ENCODE measurements at regions not wholly inside any gene's neighbourhood (a gene's known extent, or its start where the extent isn't known, plus 50 kb on each side); places are given as distances from the start of the nearest gene placed in this dataset.

DNA sequence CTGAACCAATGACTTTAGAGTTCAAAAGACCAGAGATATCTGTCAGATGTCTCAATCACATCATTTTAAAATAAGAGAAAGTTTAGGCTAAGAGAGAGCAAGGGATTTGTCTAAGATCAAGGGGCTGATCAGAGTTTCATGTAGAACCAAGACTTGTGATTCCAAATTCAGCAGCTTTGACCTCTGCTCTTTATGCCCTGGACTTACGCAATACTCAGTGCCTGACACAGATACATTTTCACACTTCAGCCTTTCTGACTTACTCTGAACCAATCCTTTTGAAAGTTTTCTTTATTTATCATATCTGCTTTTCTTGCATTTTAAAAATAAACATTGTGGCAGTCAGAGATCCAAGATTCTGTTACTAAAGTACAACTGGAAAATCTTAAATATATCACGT lies 428.0 kb downstream of the PLPP3 start:
- DNase-seq (ENCODE audit: low read depth) = no peak

DNA sequence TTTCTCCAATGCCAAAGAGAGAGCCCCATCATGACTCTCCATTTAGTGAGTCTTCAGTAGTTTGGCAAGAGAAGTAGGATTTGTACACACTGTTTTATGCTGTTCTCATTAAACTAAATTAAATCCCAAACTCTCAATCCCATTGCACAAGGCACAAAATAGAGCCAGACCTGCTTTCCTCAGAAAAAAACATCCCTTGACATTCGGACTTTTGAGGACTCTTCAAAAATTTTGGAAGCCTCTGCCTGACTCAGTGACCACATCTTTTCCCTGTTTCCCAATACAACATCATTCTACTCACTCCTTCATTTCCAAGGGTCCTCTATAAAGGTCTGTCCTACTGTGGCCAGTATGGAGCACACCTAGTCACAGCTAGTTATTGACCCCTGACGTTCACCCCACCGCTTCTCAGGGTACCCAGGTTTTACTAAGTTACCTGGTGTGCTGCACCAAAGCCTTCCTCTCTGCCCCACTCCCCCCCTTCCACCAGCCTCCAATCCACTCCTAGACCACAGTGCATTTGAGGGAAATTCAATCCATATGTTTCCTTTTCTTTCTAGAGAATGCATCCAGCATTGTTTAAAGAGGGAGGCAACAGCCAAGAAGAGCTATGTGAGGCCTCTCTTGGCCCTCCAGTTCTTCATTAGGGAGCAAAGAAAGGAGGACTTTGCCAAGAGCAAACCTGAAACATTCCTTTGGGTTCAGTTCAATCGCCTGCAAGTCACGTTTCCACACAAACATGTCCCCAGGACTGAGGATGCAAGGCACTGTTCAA lies 428.7 kb downstream of the PLPP3 start:
- DNase-seq (ENCODE audit: low read depth) = no peak

DNA sequence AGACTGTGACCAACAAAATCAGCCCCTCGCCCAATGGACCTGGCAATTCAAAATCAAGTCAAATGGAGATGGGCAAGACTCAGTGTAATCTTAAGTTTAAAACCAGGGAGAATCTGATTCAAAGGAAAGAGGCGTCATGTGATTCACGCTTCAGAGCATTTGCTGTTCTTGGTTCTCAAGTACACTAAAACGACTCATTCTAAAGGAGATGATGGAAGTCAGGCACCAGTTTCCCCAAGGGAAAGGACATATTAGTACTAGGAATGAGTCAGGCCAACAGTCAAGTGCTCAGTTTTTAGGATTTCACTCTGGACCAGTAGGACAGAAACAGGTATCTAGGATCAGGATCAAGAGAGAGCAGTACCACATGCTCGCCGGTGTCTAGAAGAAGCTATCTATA lies 429.6 kb downstream of the PLPP3 start:
- DNase-seq (ENCODE audit: low read depth) = no peak

DNA sequence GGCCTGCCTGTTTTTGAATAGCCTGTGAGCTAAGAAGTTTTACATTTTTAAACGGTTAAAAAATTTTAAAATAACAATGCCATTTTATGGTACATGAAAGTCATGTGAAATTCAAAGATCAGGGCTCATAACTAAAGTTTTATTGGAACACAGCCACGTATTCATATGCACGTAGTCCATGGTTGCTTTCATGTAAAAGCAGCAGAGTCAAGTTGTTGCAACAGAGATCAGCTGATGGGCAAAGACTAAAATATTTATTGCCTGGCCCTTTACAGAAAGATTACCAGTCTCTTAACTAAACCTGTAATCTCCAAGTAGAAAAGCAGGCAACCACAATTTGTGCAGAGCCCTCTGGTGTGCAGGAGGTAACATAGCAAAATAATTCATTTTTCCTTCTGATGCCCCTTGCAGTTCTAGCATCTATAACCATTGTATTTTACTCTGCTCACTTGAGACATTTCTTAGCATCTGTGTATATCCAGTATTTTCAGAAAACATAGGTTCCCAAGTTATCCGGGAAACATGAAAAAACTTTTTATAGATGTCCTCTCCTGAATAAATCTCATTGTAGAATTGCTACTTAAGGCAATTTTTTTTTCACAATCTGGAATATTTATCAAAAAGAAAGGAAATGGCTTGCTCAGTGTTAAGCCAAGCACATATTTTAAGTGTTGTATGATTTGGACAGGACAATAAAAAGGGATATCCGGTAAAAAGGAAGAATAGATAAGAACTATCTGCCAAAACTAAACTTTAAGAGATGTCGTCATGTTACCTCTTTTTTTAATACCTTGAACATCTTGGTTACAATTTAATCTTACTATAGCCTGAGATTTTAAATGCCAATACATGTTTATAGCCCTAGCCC lies 430.8 kb downstream of the PLPP3 start:
- no peak for DNase-seq (ENCODE audit: low read depth)

DNA sequence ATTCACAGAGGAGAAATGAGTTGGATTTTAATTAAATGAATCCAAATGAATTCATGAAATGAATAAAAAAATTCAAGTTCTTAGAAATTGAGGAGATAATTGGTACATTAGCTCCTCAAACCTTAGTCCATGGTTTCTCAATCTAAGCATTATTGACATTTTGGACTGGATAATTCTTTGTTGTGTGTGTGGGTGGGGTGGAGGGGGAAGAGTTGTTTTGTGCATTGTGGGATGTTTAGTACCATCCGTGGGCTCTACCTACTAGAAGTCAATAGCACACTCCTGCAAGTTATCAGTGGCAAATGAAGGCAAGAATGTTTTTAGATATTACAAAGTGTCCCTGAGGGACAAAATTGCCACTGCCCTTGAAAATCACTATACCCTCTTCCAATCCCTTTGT lies 431.9 kb downstream of the PLPP3 start:
- no peak for DNase-seq (ENCODE audit: low read depth)

DNA sequence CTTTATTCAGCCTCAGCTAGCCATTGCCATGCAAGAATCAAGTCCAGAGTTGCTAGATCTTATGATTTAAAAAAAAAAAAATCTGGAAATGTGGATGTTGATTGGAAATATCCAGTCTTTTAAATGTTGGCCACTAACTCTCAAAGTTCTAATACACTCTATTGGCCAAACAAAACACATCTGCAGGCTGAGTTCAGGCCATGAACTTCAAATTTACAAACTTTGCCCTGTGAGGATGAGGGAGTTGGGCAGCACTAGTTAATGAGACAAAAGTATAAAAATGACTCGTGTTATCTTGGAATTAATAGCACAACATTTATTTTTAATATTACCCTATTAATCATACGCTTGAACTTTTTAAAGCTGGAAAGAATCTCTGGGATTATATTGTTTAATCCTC lies 432.3 kb downstream of the PLPP3 start:
- DNase-seq (ENCODE audit: low read depth) = no peak

DNA sequence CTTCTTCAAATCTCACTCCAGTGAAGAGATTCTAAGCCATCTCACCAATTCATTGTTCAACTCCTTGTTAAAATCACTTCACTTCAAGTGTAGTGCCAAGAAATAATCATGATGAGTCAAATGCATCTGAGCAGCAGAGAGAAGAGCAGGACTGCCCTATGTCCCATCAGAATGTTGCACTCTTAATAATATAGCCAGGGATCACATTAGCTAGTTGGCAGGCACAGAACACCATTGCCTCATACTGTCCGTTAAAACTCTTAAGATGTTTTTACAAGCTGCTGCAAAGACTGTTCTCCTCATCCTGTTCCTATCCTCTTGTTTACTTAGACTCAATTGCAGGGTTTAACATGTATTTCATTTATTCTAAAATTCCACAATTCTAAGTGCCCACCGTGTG lies 432.9 kb downstream of the PLPP3 start:
- DNase-seq (ENCODE audit: low read depth) = no peak

DNA sequence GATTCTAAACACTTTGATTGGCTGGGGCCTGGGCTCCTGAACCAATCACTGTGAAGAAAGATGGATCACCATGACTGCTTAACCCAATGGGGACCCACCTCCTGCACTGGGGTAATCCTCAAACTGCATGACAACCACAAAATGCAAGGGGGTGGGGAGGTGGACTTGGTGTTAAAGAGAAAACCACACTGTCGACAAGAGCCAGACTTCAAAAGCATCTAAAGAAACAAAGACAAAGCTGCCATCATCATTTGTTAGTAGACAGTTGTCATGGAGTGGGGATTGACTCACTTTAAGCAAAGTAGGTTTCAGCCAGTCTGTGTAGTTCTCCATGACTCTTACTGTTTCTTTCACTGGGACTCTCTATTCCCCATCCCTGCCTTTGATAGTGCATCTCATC lies 433.8 kb downstream of the PLPP3 start:
- DNase-seq (ENCODE audit: low read depth) = no peak

DNA sequence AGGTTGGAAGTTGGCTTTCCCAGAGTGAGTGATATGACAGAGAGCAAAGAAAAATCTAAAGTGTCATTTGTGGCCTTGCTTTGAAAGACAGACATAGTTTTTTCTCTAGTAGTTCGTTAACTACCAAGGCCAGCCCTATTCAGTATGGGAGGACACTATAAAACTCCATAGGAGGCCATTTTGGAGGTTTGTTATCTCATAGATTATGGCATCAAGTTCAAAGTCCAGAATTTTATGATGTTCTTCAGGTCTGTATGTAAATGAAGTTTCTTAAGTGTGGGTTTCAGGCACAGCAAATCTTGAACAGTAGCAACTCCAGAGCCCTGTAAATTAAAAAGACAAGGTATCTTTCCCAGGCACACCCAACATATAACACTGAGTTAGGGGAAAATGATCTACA lies 437.1 kb downstream of the PLPP3 start:
- no peak for DNase-seq (ENCODE audit: low read depth)

DNA sequence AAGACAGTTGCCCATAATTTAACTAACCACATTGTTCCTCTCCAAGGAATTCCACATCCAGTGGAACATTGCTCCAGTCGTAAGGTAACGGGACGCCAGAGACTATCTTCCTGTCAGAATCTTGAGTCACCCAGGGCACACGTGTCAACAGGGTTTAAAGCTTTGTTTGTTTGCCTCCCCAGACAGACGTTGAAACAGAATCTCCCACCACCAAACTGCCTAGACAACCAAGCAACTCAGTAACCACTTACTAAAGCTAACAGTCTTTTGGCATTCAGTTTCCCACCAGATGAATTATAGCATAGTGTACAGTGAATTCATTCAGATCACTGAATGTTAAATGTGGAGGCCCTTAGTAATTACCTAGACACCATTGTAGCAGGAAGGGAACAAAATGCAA lies 439.5 kb downstream of the PLPP3 start:
- DNase-seq (ENCODE audit: low read depth) = no peak

DNA sequence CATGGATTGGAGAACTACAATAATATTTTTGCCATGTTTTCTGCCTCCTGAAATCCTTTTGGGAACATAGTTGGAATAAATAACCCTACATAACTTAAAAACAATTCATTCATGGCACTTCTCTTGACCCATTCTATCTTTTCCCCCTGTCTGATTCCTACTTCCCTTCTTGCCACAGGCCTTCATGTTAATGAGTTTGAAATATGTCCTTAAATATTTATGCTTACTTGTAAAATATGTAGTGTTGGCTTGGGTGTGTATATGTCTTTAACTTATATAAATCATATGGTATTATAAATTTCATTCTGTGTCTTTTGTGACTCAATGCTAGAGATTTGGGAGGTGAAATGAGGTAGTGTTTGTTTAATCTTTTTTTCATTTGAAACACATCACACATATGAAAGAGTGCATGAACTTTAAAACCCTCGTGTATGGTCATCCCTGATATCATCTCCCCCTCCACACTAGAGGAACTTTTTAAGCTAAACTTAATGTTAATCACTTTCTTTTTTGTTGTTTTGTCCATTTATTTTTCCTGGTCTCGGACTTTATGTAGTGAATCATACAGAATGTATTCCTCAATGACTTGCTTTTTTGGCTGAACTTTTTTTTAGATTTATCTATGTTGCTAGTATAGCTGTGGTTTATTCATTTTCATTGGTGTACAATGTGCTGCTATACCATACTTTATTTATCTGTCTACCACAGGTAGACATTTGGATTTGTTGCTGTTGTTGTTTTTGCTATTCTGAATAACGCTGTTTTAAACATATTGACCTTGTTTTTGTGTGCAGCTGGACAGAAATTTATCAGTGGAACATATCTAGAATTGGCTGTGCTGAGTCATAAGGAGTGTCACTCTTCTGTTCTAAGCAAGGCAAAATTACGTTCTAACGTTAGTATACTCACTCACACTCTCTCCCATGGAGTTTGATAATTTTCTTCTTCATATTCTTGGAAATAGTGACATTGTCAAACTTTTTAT lies 441.6 kb downstream of the PLPP3 start:
- no peak for DNase-seq (ENCODE audit: low read depth)

DNA sequence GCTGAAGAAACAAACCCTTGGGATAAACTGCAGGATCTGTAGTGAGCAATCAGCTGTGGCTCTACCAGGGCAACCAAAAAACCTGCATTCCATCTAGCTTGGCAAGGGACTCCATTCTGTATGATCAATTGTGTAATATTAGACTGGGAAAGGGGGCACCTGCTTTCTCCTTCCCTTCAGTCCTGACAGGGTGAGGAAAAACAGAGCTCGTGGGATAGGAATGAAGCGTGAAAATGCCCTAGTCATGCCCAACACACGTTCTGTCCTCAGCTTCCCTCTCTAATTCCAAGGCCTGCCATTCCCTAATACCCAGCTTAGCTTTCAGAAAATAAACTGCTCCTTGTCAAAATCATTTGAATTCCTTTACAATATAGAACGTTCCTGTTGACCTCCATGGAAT lies 442.3 kb downstream of the PLPP3 start:
- no peak for DNase-seq (ENCODE audit: low read depth)

DNA sequence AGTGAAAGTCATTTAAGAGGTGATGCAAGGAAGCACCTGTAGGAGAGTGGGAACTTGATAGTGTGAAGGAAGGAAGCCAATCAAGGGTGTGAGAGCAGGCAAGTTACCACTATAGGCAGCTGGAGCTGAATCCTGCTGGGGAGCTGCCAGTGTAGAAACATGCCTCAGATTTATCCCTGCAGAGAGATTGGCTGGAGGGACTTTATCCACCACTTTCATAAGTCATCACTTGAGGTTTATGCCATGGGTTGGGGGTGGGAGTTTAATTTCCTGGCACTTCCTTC lies 443.6 kb downstream of the PLPP3 start:
- DNase-seq (ENCODE audit: low read depth) = no peak

DNA sequence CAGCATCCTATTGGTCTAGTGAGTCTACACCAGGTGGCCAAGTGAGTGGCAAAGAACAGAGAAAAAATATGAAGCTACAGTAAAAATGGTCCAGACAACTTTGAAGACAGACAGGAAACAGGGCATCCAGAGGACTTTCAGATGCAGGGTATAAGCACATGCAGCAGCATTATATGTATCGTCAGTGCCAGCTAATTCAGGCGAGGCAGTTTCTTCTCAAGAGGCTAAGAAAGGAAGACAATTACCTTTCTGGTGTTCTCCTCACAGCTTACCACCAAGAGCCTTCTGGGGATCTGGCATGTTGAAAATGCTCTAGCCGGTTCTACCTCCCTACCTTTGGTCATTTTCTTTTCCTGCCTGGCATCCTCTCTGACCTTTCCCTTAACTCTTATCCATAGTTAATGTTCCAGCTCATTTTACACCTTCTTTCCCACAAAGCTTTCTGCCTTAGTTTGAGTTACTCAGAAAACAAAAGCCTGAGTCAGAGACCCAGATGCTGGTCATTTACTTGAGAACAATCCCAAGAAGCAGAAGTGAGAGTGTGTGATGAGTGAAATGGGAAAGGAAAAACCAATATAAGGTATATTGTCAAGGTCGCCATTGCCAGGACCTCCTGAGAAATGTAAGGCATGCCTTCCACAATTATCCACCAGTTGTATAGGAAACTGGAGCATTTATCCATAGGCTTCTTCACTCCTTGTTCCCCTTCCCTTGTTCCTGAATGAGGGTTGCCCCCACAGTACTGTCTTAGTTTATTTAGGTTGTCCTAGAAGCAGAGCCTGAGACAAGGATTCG lies 444.1 kb downstream of the PLPP3 start:
- DNase-seq (ENCODE audit: low read depth) = no peak

DNA sequence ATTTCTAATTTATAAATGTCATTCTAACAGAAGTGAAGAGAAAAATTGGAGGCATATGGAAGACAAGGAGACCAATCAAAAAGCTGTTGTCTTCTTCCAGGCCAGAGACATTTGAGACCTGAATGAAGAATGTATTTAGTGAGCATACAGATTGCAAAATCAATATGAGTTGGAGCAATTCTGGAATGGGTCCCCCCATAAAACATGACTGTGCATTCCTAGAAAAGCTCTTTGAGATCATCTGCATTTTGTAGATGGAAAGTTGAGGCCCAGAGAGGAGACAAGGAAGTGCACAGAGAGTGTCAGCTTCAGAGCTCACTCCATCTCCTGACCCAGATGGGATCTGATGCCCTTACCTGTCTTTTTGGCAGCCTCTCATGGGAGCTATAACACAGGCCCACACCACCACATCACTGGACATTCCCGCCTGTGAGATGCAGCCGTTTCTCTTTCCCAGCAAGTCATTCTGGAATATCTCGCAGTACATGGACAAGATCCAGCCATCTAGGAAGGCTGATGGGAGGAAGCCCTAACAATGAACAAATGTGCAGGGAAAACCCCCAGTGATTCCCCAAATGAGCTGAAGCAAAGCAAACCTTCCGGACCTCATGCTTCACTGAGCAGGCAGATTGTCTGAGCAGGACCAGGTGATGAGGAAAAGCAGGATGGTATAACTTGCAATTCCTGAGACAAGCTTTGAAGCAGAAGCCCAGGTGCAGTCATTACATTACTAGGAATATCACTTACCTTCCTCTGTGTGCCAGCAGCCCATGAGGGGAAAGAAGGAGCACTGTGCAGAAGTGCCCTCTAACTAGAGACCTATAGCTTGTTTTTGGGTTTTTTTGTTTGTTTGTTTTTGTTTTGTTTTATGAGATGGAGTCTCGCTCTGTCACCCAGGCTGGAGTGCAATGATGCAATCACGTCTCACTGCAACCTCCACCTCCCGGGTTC lies 445.6 kb downstream of the PLPP3 start:
- DNase-seq (ENCODE audit: low read depth) = no peak

DNA sequence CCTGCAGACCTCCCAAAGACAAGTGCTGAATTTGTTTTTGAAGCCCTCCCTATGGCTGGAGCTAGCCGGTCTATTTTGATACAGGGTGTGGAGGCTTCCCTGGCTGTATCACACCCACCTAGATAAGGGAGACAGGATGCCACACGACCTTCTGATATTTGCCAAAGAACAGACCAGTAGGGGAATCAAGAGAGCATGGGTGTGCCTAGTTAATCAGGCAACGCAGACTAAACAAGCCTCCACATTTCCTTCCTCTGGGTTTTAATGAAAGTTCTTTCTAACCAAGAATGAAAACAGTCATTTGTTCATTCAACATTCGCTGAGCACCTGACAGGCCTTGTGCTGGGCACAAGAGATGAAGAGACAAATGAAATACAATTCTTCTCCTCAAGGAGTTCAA lies 446.8 kb downstream of the PLPP3 start:
- DNase-seq (ENCODE audit: low read depth) = no peak

DNA sequence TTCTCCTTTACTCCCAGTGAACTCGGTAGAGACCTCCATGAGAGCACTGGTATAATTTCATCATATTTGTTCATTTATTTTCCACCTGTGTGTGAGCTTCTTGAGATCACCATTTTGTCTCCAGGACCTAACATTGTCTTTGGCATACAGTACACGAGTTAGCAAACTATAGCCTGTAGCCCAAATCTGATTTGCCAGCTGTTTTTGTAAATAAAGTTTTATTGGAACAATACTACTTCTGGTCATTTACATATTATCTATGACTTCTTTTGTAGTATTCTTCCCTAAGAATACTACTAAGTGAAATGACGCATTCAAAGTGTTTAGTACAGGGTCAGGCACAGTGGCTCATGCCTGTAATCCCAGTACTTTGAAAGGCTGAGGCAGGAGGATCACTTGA lies 449.5 kb downstream of the PLPP3 start:
- DNase-seq (ENCODE audit: low read depth) = no peak

DNA sequence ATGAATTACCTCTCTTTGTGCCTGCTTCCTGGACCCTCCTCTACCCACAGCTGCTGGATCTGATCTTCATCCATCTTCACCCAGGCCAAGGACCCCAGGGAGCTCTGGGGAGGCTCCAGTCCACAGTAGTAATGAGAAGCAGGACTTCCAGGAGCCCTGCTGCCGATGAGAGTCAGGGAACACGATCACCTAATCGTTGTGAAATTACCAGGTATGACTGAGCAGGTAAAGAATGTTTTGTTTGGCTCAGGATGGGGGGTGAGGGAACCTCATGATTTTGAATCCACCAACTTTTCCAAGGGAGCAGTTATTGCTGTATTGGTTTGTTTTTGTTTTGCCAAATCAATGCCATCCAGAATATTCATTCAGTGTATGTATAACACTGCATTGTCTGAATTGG lies 454.0 kb downstream of the PLPP3 start:
- DNase-seq (ENCODE audit: low read depth) = no peak

DNA sequence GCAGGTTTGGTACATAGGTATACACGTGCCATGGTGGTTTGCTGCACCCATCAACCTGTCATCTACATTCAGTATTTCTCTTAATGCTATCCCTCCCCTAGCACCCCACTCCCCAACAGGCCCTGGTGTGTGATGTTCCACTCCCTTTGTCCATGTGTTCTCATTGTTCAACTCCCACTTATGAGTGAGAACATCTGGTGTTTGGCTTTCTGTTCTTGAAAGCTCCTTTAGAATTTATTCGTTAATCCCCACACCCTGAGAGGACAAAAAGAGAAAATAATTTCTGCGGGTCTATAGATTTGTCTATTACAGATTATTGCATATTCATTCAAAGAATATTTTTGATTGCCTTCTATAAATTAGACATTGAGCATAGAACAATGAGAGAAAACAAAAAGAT lies 455.5 kb downstream of the PLPP3 start:
- no peak for DNase-seq (ENCODE audit: low read depth)

DNA sequence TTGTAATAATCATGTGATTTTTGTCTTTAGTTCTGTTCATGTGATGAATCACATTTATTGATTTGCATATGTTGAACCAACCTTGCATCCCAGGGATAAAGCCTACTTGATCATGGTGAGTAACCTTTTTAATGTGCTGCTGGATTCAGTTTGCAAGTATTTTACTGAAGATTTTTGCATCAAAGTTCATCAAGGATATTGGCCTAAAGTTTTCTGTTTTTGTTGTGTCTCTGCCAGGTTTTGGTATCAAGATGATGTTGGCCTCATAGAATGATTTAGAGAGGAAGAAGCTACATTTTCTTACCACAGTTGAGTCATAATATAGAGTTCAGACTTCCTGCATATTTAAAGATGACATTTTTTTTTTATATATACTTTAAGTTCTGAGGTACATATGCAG lies 455.9 kb downstream of the PLPP3 start:
- no peak for DNase-seq (ENCODE audit: low read depth)

DNA sequence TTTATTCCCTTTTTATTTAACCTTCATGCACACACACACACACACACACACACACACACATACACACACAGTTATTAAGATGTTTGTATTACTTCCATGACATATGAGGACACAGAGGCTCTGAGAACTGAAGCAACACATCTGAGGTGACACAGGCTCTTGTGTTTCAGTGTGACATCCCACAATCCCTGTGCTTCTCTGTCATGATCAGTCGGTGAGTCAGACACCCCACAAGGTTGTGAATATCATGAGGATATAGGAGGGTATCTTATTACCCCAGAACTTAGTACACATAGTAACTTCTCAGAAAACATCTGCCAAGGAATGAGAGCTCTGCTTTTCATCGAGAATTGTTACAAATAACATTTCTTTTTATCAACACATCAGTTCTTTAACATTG lies 459.3 kb downstream of the PLPP3 start:
- DNase-seq (ENCODE audit: low read depth) = no peak
